Mammary epithelial cell (primary cell): ENCODE measurements at regions not wholly inside any gene's neighbourhood (a gene's known extent, or its start where the extent isn't known, plus 50 kb on each side); places are given as distances from the start of the nearest gene placed in this dataset.

Source experiments
- CTCF ChIP-seq, 2 donors: IDR thresholded peaks in 1 of 2; conservative IDR thresholded peaks in 1 of 2; 2 replicates each; pipeline ENCODE4 v1.5.1; 2011 to 2012; ENCODE audit warnings: inconsistent platforms in 2 of 2, low read length in 2 of 2, mild to moderate bottlenecking in 2 of 2, control low read depth in 1 of 2, low read depth in 1 of 2; ENCODE audit not compliant: insufficient read depth in 1 of 2; ENCODE audit errors: extremely low read depth in 1 of 2
- EZH2 ChIP-seq: IDR thresholded peaks from 2 replicates; pipeline ENCODE4 v1.6.1; 2012; ENCODE audit warnings: low read length, inconsistent platforms, borderline replicate concordance

- TF ChIP-seq CTCF (conservative IDR thresholded peaks at IDR 0.05 in 1 of 2, IDR thresholded peaks at IDR 0.05 in 1 of 2; ENCODE audit: extremely low read depth in 1 of 2, insufficient read depth in 1 of 2, low read depth in 1 of 2, low read length in 2 of 2) (no peak), EZH2 (no peak)
These were observed 233.0 kb upstream of the ATP10B start for GRCh38 chr5:161085056-161085455.
